Loucy (cell line): ENCODE measurements at regions not wholly inside any gene's neighbourhood (a gene's known extent, or its start where the extent isn't known, plus 50 kb on each side); places are given as distances from the start of the nearest gene placed in this dataset.

ENCODE experiments used
- H2AFZ ChIP-seq: fragments of 200-600 bp; sonication (generic); 2 replicates; pipeline ENCODE4 v1.6.0; 2016; ENCODE audit warnings: antibody characterized with exemption, mild to moderate bottlenecking, low read length, moderate library complexity
- H3F3A ChIP-seq: fragments of 200-600 bp; 2 replicates; pipeline ENCODE4 v1.6.0; 2016; ENCODE audit warnings: antibody characterized with exemption, low read depth, mild to moderate bottlenecking
- H3K27me3 ChIP-seq: fragments of 200-600 bp; sonication (generic); 2 replicates; pipeline ENCODE4 v1.6.1; 2014; ENCODE audit warnings: low read length, mild to moderate bottlenecking; ENCODE audit not compliant: insufficient read depth, poor library complexity, severe bottlenecking
- H3K36me3 ChIP-seq: fragments of 200-600 bp; sonication (generic); 2 replicates; pipeline ENCODE4 v1.6.1; 2016; ENCODE audit warnings: low read length; ENCODE audit not compliant: insufficient read depth
- H3K4me1 ChIP-seq: fragments of 200-600 bp; sonication (generic); 2 replicates; pipeline ENCODE4 v1.5.1; 2014; ENCODE audit warnings: low read length, mild to moderate bottlenecking; ENCODE audit not compliant: insufficient read depth, poor library complexity, severe bottlenecking
- H3K4me2 ChIP-seq: fragments of 200-600 bp; sonication (generic); 2 replicates; pipeline ENCODE4 v1.6.0; 2014; ENCODE audit warnings: antibody characterized with exemption, low read length, low read depth, mild to moderate bottlenecking; ENCODE audit not compliant: poor library complexity, severe bottlenecking
- H3K4me3 ChIP-seq: fragments of 200-600 bp; sonication (generic); 2 replicates; pipeline ENCODE4 v1.5.1; 2014; ENCODE audit warnings: low read length, mild to moderate bottlenecking, mixed read lengths; ENCODE audit not compliant: poor library complexity, severe bottlenecking
- H3K79me2 ChIP-seq: fragments of 200-600 bp; sonication (generic); 2 replicates; pipeline ENCODE4 v1.6.1; 2014; ENCODE audit warnings: low read length; ENCODE audit not compliant: insufficient read depth
- H3K9ac ChIP-seq: fragments of 200-600 bp; sonication (generic); 2 replicates; pipeline ENCODE4 v1.6.0; 2014; ENCODE audit warnings: mild to moderate bottlenecking, low read depth, low read length, moderate library complexity; ENCODE audit not compliant: poor library complexity, severe bottlenecking
- H3K9me2 ChIP-seq: fragments of 200-600 bp; sonication (generic); replicated peaks from 2 replicates; pipeline ENCODE4 v1.6.1; 2016; ENCODE audit warnings: low read depth, low read length, mixed read lengths
- H3K9me3 ChIP-seq: fragments of 200-600 bp; sonication (generic); 2 replicates; pipeline ENCODE4 v1.6.1; 2014; ENCODE audit warnings: mild to moderate bottlenecking, antibody characterized with exemption, low read length, low read depth; ENCODE audit not compliant: insufficient read depth
- H4K20me1 ChIP-seq: fragments of 200-600 bp; sonication (generic); 2 replicates; pipeline ENCODE4 v1.6.0; 2014; ENCODE audit warnings: antibody characterized with exemption, low read length, mild to moderate bottlenecking; ENCODE audit not compliant: insufficient read depth, poor library complexity, severe bottlenecking
- CTCF ChIP-seq: fragments of 200-600 bp; sonication (generic); conservative IDR thresholded peaks from 2 replicates; pipeline ENCODE4 v1.5.1; 2014; ENCODE audit warnings: mild to moderate bottlenecking, antibody characterized with exemption, low read length
- EZH2phosphoT487 ChIP-seq: fragments of 200-600 bp; IDR thresholded peaks from 2 replicates; pipeline ENCODE4 v1.6.1; 2018; ENCODE audit warnings: antibody characterized with exemption, mild to moderate bottlenecking, moderate library complexity, borderline replicate concordance

DNA sequence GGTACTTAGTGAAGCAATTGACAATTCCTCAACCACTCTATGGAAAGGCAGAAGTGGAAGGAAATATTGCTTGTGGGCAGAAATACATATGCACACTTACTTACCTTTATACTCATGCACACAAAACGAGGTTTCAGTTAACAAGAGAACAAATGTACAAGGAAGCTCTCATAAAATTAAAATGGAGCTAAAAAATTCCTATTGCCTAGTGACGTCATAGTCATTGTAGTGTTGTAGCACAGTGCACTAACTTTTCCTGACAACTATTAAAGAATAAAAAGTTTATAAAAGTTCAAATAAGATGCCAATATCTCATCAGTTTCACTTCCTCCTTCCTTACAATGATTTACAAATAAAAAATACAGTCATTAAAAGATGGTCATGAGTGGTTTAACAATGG is 1161.9 kb upstream of the NRXN1 start:
- no peak overlapping the region for H3K4me3 ChIP-seq
- H3K79me2 ChIP-seq = no peaks in the 10 kb centered on the region
- H3K4me2 ChIP-seq = no peak overlapping the region
- H3K27me3 ChIP-seq = no peaks in the 10 kb centered on the region
- no peak for TF ChIP-seq CTCF
- no peak for TF ChIP-seq EZH2phosphoT487
- no peaks in the 10 kb centered on the region for H3K4me1 ChIP-seq
- H2AFZ ChIP-seq = no peak overlapping the region
- H3K36me3 ChIP-seq = no peaks in the 10 kb centered on the region
- H3K9me3 ChIP-seq = no peaks in the 10 kb centered on the region
- H3F3A ChIP-seq = no peaks in the 10 kb centered on the region
- H3K9me2 ChIP-seq = no peaks in the 10 kb centered on the region
- no peaks in the 10 kb centered on the region for H4K20me1 ChIP-seq
- H3K9ac ChIP-seq = no peak overlapping the region

DNA sequence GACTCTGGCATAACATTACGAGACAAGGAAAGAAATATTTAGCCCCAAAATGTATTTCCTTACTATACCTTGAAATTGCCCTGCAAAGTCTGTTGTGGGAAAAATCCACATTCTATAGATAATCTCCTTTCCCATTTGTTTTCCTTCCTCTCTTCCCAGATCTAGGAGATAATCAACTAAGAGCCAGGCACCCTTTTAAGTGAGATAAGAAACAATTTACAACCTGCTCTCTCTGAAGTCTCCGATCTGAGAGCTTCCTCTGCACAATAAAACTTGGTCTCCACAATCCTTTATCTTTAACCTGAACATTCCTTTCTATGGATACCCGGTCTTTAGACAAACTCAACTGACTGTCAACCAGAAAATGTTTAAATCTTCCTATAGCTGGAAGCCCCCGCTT is 1160.7 kb upstream of the NRXN1 start:
- H3K36me3 ChIP-seq = no peaks in the 10 kb centered on the region
- H3K9ac ChIP-seq = no peak overlapping the region
- TF ChIP-seq EZH2phosphoT487 (no peak), CTCF (no peak)
- H2AFZ ChIP-seq = no peak overlapping the region
- no peak overlapping the region for H3K4me3 ChIP-seq
- no peaks in the 10 kb centered on the region for H3K9me2 ChIP-seq
- no peaks in the 10 kb centered on the region for H3K79me2 ChIP-seq
- H3K4me2 ChIP-seq = no peak overlapping the region
- H3F3A ChIP-seq = no peaks in the 10 kb centered on the region
- H3K27me3 ChIP-seq = no peaks in the 10 kb centered on the region
- no peaks in the 10 kb centered on the region for H3K4me1 ChIP-seq
- no peaks in the 10 kb centered on the region for H4K20me1 ChIP-seq
- H3K9me3 ChIP-seq = no peaks in the 10 kb centered on the region

DNA sequence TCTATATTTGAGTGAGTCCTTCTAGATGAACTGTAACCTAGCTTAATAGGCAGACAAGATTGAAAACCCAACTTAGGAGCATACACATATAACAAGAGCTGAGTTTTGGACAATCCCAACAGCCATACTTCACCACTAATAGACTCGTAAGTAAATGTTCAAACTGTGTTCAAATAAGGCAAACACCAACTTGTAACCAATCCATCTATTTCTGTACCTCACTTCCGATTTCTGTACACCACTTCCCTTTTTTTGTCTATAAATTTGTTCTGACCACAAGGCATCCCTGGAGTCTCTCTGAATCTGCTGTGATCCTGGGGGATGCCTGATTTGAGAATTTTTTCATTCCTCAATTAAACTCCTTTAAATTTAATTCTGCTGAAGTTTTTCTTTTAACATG is 1149.1 kb upstream of the NRXN1 start:
- TF ChIP-seq CTCF = no peak
- no peak for TF ChIP-seq EZH2phosphoT487
- Histone ChIP-seq H3K79me2 (no peaks in the 10 kb centered on the region), H3K9me3 (no peaks in the 10 kb centered on the region), H3K9me2 (no peaks in the 10 kb centered on the region), H3F3A (no peaks in the 10 kb centered on the region), H3K4me3 (no peak overlapping the region), H3K36me3 (no peaks in the 10 kb centered on the region), H3K4me2 (no peak overlapping the region), H4K20me1 (no peaks in the 10 kb centered on the region), H3K4me1 (no peaks in the 10 kb centered on the region), H2AFZ (no peak overlapping the region), H3K27me3 (no peaks in the 10 kb centered on the region), H3K9ac (no peak overlapping the region)
